GM12875 (cell line): ENCODE measurements at regions not wholly inside any gene's neighbourhood (a gene's known extent, or its start where the extent isn't known, plus 50 kb on each side); places are given as distances from the start of the nearest gene placed in this dataset.
"Not testable (repeated sequence)": the region's sequence is repeated elsewhere in the genome, so short reads cannot be mapped to it uniquely, and the experiment has no call there.

Source experiments
- H3K4me3 ChIP-seq: one replicate; pipeline ENCODE4 v1.5.1; 2011; ENCODE audit warnings: low read depth, low read length, control low read depth
- TF ChIP-seq, protein P1 (sequence below): IDR thresholded peaks from 2 replicates; pipeline ENCODE4 v1.5.1; 2011; ENCODE audit warnings: low read depth, mild to moderate bottlenecking, control low read depth, inconsistent platforms, low read length, moderate library complexity, borderline replicate concordance; ENCODE audit not compliant: insufficient read depth

DNA sequence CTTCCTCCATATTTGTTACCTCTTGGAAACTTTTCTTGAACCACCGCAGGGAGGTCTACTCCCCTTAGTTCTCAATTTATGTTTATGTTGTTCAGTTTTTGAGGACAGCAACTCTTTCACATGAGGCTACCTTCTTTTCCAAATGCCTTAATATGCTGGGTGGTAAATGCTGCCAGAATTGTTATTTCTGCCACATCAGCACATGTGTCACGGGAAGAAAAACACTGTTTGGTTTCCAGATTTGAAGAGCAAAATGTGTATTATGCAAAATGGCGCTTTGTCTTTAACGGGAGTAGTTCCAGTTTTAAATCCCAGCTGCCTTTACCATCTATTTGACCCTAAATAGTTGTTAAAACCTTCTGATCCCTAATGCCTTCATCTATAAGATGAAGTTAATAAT is 606.2 kb upstream of the TBL1XR1 start:
- no peak overlapping the region for H3K4me3 ChIP-seq
- TF ChIP-seq, protein P1, sequence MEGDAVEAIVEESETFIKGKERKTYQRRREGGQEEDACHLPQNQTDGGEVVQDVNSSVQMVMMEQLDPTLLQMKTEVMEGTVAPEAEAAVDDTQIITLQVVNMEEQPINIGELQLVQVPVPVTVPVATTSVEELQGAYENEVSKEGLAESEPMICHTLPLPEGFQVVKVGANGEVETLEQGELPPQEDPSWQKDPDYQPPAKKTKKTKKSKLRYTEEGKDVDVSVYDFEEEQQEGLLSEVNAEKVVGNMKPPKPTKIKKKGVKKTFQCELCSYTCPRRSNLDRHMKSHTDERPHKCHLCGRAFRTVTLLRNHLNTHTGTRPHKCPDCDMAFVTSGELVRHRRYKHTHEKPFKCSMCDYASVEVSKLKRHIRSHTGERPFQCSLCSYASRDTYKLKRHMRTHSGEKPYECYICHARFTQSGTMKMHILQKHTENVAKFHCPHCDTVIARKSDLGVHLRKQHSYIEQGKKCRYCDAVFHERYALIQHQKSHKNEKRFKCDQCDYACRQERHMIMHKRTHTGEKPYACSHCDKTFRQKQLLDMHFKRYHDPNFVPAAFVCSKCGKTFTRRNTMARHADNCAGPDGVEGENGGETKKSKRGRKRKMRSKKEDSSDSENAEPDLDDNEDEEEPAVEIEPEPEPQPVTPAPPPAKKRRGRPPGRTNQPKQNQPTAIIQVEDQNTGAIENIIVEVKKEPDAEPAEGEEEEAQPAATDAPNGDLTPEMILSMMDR = no peak

DNA sequence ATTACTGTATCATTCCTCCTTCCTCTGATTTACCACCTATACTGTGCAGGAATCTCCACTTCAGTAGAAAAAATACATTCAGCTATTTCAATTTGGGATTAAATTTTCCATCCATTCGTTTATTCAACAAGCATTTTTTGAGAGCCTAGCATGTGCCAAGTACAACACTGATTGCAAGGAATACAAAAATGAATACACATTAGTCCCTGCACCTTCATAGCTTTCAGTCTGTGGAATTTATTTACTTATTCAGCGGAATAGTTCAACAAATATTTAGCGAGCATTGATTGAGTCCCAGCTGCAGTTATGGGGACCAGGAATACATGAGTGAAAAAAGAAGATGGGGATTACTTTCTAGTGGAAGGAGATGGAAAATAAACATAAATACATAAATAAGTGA is 606.8 kb upstream of the TBL1XR1 start:
- TF ChIP-seq, protein P1 = no peak
- H3K4me3 ChIP-seq = no peak overlapping the region

- TF ChIP-seq, protein P1 = no peak
- no peak overlapping the region for H3K4me3 ChIP-seq
Observed at GRCh38 chr3:177804646-177805045, 607.4 kb upstream of the TBL1XR1 start.

DNA sequence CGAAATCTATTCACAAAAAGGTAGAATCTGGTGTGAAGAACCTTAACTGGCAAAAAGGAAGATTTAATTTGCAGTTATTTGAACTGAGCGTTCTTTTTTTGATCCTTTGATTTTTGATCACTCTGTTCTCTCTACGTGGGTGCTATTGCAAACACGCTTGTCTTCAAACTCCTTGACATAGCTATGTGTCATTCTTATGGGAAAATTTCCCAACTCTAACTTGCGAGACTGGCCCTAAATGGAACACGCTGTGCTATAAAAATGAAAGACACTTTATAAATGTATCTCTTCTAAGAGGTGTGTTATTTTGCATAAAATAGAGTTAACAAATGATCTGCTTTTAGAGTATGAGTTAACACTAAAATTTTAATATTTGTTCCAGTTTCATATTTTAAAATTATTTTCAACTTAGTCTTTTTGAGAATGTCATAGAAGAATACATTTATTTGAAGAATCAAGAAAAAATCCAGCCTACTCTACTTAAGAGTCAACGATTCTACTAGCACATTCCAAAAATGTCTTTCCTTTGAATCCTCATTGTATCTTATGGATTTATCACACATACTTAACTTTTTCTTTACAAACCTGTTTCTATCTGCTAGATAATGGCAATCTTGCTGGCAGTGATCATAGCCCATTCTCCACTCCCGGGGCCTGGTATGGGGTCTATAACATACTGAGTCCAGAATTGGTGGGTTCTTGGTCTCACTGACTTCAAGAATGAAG is 610.0 kb upstream of the TBL1XR1 start:
- TF ChIP-seq, protein P1 = no peak
- no peak overlapping the region for H3K4me3 ChIP-seq

- not testable (repeated sequence) for H3K4me3 ChIP-seq
Observed at GRCh38 chr3:177808928-177809478, 611.7 kb upstream of the TBL1XR1 start.

DNA sequence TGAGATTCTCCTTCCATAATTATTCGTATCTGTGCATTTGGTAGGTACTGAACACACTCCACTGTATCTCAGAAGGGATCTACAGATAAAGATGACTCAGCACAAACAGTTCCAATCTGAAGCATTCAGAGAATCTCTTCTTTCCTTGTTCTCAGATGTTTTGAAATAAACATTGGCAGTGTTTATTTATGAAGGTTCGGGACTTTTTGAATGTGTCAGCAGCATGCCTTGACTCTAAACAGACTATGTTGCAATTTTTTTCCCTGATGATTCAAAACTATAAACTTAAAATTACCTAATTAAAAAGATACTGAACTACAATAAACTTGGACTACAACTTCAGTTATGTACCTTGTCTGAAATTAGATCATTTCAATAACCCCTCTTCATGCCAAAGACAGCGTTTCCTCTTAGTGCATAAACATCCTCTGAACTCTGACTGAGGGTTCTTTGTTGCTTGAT is 612.9 kb upstream of the TBL1XR1 start:
- TF ChIP-seq, protein P1 = no peak
- H3K4me3 ChIP-seq = no peak overlapping the region

DNA sequence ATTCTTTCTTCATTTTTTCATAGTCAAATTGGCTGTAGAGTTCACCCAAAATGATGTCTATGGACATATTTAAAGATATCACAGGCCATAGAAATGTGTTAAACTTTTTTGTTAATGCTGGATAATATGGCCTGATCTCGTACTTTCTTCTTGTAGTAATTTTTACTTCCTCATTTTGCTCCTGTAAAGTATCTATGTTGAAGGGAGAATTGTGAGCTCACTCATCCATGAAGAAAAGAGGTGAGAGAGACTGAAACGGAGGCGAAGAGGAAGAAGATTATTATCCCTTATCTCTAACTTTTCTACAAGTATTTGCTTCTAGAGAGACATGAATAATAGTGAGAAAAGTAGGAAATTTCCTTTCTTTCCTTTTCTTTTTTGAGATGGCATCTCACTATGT is 613.8 kb upstream of the TBL1XR1 start:
- no peak overlapping the region for H3K4me3 ChIP-seq
- TF ChIP-seq, protein P1 = no peak
